DLD1 (cell line): ENCODE measurements at regions not wholly inside any gene's neighbourhood (a gene's known extent, or its start where the extent isn't known, plus 50 kb on each side); places are given as distances from the start of the nearest gene placed in this dataset.

Experiments
- in situ Hi-C: cut with HindIII; loops from 2 replicates; pipeline ENCODE4 v1.10.0; 2017; ENCODE audit warnings: low sequenced_read_pairs

DNA sequence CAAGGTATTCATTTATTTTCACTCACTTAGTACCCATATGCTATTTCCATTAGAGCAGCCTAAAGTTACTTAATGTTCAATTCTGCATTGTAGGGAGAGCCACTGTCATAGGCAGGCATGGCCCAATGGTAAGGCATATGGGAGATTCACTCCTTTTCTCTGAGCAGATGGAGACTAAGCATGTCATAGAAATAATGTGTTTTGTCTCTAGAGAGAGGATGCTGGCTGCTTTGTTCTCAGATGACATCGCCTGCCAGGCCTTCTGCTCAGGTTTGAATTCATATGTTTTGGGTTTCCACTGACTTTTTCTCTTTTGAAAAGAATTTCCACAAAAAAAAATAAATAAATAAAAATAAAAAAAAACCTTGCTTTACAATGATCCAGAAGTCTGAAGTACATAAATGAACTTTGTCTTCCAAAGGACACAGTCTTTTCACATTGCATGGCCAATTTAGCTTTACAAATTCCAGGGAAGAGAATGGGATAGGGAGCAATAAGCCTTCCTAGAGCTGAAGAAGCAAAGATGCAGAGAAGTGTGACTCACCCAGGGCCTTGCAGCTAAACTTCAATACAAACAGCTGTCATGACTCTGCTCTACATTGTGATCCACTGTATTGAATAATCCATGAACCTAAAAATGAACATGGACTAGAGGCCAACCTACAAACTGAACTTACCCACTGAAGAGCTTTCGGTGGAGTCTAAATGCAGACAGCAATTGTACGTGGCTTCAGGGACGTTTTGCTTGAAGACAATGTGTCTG is 422.5 kb downstream of the CMPK2 start:
- in situ Hi-C loops = no loop called here

DNA sequence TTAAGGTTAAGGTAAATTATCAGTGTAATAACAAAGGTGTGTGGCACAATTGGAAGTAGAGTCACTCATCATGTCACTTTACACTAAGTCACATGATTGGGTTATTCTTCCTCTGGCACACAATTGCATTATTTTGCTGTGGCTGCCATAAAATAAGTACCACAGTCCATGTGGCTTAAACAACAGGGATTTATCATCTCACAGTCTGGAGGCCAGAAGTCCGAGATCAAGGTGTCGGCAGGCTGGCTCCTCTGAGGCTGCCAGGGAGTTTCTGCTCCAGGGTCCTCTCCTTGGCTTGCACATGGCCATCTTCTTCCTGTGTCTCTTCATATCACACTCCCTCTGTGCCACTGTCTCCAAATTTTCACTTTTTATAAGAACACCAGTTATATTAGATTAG is 421.2 kb downstream of the CMPK2 start:
- in situ Hi-C loops = no loop called here

GRCh38 chr2:6445156-6445555 is 420.6 kb downstream of the CMPK2 start:
- in situ Hi-C loops = no loop called here

DNA sequence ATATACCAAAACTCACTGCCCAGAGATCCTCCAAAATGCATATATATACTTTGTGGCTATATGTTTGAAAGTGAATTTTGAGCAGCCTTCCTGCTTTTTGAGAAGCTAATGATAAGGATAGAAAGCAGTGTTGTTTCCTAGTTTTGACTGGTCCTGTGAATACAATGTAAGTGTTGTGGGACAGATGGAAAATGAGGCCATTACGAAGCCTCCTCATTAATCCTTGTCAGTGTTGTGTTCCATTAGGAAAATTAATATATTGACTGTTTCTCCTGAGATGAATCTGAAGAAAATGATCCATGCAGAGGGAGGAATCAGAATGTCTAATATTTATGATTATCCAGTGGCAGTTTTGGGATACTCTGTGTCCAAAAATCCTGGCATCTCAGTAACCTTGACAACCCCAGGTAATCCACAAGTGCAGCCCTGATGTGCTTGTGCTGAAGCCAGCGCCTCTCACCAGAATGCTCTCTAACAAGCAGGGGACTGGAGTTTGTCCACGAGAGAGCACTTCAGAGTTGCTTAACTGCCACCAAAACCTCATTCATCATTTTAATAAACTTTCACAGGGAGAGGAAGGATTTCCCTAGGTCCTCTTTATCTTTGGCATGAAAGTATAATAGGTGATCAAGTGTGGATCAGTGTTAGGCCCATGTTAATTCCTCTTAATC is 418.6 kb downstream of the CMPK2 start:
- in situ Hi-C loops = no loop called here

DNA sequence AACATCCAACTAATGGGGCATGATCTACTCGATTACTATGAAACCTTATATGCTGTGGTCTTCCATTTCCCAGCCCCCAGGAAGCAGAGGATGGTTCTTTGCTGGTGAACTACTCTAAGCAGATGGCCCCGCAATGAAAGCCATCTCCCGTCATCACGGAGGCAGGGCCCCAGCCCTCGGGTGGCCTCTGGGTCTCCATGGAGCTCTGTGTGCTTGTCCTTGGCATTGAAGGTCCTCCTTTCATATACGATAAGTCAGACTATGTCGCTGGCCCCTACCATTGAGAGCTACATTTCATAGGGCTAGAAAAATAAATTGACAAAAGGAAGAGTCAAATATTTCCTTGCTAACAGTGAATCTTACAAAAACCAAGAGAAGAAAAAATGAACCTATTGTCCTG is 416.8 kb downstream of the CMPK2 start:
- in situ Hi-C loops = no loop called here

DNA sequence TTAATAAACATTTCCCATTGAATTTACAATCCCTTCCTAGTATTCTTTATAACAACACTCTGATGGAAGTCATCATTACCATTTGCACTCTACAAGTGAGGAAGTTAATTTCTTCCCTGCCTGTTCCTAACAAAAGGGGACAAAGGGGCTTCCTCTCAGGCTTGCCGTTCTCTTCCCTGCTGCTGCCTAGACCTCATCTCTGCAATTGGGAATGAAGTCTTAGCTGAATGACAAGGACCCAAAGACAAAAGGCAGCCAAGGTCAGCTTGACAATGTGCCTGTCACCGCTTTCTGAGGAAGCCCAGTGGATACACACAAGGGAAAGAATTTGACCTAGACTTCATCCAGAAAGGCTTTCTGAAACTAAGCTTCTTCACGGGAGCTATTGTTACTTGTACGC is 416.4 kb downstream of the CMPK2 start:
- in situ Hi-C loops = no loop called here

DNA sequence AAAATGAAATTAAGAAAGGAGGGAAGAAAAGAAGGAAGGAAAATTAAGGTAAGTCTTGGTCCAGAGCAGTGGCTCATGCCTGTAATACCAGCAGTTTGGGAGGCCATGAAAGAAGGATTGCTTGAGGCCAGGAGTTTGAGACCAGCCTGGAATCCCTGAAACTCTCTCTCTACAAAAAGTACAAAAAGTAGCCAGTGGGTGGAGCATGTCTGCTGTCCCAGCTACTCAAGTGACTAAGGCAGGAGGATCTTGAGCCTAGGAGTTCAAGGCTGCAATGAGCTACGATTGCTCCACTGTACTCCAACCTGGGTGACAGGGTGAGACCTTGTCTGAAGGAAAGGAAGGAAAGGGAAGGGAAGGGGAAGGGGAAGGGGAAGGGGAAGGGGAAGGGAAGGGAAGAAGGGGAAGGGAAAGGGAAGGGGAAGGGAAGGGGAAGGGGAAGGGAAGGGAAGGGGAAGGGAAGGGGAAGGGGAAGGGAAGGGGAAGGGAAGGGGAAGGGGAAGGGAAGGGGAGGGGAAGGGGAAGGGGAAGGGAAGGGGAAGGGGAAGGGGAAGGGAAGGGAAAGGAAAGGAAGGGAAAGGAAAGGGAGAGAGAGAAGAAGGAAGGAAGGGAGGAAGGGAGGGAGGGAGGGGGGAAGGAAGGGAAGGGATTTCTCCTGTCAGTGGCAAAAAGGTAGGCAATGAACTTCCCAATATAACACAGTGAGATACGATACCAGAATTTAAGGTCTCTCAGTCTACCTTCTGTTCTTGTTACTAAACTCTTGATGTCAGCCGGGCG is 412.8 kb downstream of the CMPK2 start:
- in situ Hi-C loops = no loop called here

DNA sequence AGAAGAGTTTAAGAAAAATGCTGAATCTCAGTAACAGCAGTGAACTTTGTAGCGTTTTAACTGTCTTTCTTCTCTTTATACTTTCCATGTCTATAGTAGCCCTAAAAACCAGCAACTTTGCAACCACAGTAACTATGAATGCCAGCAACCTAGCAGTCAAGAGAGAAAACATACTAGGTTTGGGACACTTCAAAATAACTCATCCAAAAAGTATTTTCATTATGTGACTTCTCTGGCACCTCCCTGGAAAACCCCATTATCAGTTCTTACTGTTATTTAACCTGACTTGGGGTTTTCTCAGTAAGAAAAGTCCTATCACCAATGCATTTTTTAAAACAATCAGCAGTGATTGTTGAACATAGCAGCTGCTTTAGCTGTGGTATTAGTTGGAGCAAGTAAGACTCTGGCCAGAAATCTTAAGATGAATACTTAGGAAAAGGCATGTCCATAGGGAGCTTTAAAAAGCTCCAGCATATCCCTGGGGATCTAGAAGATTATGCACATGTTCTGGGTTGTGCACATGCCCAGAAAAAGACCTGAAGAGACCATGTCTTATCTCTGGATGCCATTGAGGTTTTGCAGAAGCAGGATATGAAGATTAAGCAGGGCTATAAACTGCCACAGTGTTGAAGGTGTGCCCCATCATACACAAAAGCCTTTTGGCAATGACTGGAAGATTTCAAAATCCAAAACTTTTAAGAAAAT is 411.3 kb downstream of the CMPK2 start:
- in situ Hi-C loops = no loop called here

GRCh38 chr2:6459138-6459537 is 406.6 kb downstream of the CMPK2 start:
- in situ Hi-C loops = no loop called here

- in situ Hi-C loops = no loop called here
Observed at GRCh38 chr2:6470518-6470917, 395.2 kb downstream of the CMPK2 start.

GRCh38 chr2:6471419-6471818 is 394.3 kb downstream of the CMPK2 start:
- in situ Hi-C loops = no loop called here

GRCh38 chr2:6474161-6475140 is 391.3 kb downstream of the CMPK2 start:
- in situ Hi-C loops = no loop called here

- in situ Hi-C loops = no loop called here
Observed at GRCh38 chr2:6475155-6475940, 390.4 kb downstream of the CMPK2 start.

- in situ Hi-C loops = no loop called here
Observed at GRCh38 chr2:6480514-6480913, 385.2 kb downstream of the CMPK2 start.

GRCh38 chr2:6482256-6482655 is 383.5 kb downstream of the CMPK2 start:
- in situ Hi-C loops = no loop called here

DNA sequence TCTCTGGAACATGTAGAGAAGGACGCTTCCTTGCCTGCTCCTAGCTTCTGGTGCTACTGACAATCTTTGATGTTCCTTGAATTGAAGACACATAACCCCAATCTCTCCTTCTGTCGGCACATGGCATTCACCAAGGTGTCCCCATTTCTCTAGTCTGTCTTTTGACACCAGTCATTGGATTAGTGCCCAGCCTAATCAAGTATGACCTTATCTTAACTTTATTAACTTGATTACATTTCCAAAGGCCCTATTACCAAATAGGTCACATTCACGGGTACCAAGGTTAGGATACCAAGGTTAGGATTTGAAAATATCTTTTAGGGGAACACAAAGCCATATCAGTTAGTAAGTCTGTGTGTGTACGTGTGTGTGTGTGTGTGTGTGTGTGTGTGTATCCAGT is 377.9 kb downstream of the CMPK2 start:
- in situ Hi-C loops = no loop called here

DNA sequence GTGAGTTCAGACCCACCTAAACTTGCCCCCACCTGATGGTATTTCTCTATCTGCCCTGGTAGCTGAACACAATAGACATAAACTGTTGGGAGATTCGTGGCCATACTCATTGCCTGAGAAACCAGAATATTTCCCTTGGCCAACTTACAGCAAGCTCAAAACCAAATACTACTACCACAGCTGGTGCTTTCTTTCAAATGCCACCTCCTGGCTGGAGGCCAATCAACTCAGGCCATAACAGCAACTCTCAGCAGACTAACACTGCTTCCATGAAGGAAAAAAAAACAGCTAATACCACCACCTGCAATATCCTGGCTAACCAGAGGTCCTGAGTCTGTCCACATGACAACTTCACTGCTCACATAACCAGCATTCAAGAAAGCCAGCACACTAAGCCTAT is 373.1 kb downstream of the CMPK2 start:
- in situ Hi-C loops = no loop called here

DNA sequence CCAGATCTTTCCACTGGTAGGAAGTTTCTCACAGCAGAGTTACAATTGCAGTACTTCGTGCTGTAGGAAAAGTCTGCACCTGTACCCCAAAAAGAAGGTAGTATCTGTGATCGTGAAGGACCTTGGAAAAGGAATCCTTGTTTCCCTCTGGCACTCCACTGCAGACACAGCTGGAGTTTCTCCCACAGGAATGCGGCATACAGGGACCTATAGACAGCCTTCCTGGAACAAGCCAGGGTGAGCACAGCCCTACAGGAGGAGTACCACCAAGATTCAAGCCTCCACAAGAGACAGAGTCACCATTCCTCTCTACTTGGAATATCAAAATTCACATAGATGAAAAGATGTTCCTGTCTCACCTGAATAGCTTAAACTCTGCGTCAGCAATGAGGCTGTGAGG is 372.4 kb downstream of the CMPK2 start:
- in situ Hi-C loops = no loop called here

DNA sequence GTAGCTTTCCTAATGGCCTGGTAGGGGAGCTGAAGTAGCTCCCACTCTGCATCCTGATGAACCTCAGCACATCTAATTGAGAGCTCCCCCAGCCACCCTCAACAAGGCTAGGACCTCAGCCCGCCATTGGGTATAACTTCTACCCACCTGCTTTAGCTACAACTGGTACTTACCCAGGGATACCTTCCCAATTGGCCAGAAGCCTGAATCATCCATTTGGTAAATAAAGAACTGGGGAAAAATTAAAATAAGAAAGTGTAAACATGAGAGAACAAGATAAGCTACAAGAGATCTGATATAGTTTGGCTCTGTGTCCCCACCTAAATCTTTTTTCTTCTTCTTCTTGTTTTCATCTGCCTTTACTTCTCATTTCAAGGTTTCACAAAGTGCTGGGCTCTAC is 372.0 kb downstream of the CMPK2 start:
- in situ Hi-C loops = no loop called here
